Stomach (tissue), 8 donors: ENCODE measurements at regions not wholly inside any gene's neighbourhood (a gene's known extent, or its start where the extent isn't known, plus 50 kb on each side); places are given as distances from the start of the nearest gene placed in this dataset.

Source experiments
- DNase-seq, 2 donors: peaks; one replicate each; pipeline versions ENCODE4 v3.0.0 to v3.0.0-alpha.2; 2013 to 2019
- H3K27ac ChIP-seq, 5 donors: fragments of 200-600 bp in 4 of 5; sonication (generic) in 4 of 5; one replicate each; pipeline ENCODE4 v1.5.1; 2013 to 2019; ENCODE audit warnings: mild to moderate bottlenecking in 1 of 5, moderate library complexity in 1 of 5
- H3K27me3 ChIP-seq, 3 donors: fragments of 200-600 bp; sonication (generic); one replicate each; pipeline ENCODE4 v1.5.1; 2017 to 2019; ENCODE audit warnings: mixed run types in 1 of 3
- H3K36me3 ChIP-seq, 4 donors: fragments of 200-600 bp; sonication (generic); 1 replicate in 3 of 4; 2 replicates in 1 of 4; pipeline ENCODE4 v1.5.1; 2016 to 2019
- H3K4me1 ChIP-seq, 4 donors: fragments of 200-600 bp; sonication (generic); one replicate each; pipeline ENCODE4 v1.5.1; 2016 to 2019
- H3K4me3 ChIP-seq, 4 donors: fragments of 200-600 bp; sonication (generic) in 3 of 4; one replicate each; pipeline ENCODE4 v1.5.1; 2016 to 2019; ENCODE audit warnings: mild to moderate bottlenecking in 1 of 4
- H3K9me3 ChIP-seq, 4 donors: fragments of 200-600 bp; sonication (generic); one replicate each; pipeline ENCODE4 v1.5.1; 2016 to 2019
- CTCF ChIP-seq, 7 experiments: fragments of 450-650 bp in 4 of 7; fragments of 200-600 bp in 3 of 7; sonication (generic) in 3 of 7; IDR thresholded peaks; one replicate each; pipeline ENCODE4 v1.5.1; 2016 to 2019; ENCODE audit warnings: antibody characterized with exemption in 7 of 7, control low read depth in 2 of 7, mild to moderate bottlenecking in 1 of 7
- EP300 ChIP-seq: sonication (generic); formaldehyde crosslinking; IDR thresholded peaks from one replicate; pipeline ENCODE4 v1.6.1; 2017; ENCODE audit warnings: antibody characterized with exemption
- POLR2A ChIP-seq, 4 donors: fragments of 450-650 bp; IDR thresholded peaks; one replicate each; pipeline ENCODE4 v1.6.1; 2016; ENCODE audit warnings: antibody characterized with exemption in 4 of 4, control low read depth in 2 of 4, mild to moderate bottlenecking in 1 of 4, moderate library complexity in 1 of 4
- POLR2AphosphoS5 ChIP-seq, 3 donors: sonication (generic); formaldehyde crosslinking; IDR thresholded peaks; one replicate each; pipeline ENCODE4 v1.6.1; 2016; ENCODE audit warnings: antibody characterized with exemption in 3 of 3
- WGBS, 5 donors: extraction: QIAGEN DNeasy Blood & Tissue Kit in 3 of 5; methylation state at CpG; one replicate each; pipeline versions ENCODE4 v1.1.5 to v1.1.7; 2013 to 2018; 5-methylcytosine and 5-hydroxymethylcytosine counted together
- intact Hi-C: fragments of 100-400 bp; cut with DNase I; formaldehyde crosslinking; loops from one replicate; pipeline ENCODE4 v1.15.1; 2023; ENCODE audit warnings: low total_unique reads
- donor health status: healthy with polysubstance abuse.
- donor health status: Bipolar disorder and iron deficiency.
- donor health status: healthy.

DNA sequence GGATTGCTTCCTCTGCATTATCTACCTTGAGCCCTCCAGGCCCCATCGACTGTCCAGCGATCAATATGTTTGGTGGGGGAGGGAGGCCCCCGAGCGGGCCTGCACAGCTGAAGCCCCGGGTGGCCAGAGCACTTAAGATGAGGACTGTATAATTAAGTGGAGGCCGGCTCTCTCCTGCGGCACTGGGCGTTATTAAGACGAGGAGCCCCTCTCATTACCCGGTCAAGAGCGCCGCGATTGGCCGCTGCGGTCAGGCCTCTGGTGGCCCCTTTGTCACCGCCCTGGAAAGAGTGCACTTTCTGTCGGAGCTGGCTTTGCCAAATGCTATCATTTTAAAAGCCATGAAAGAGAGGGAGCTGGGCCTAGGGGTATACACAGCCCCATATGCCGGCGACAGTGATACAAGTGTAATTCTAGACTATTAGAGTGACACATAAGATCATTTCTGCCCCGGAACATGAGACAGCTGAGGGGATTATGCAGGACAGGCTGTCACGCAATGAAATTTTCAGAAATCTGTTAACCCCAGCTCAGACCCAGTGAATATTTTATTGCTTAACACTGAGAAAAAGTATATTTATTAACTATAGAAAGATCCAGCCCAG lies 106.3 kb upstream of the IRX1 start:
- TF ChIP-seq POLR2AphosphoS5 (IDR thresholded peaks at IDR 0.05) (no peak), EP300 (no peak), POLR2A (IDR thresholded peaks at IDR 0.05) (no peak)
- H3K27ac ChIP-seq = no peak overlapping the region
- 63 to 81% (median 79%) methylated on average over 21 of the region's 21 CpGs for WGBS, 5 donors

DNA sequence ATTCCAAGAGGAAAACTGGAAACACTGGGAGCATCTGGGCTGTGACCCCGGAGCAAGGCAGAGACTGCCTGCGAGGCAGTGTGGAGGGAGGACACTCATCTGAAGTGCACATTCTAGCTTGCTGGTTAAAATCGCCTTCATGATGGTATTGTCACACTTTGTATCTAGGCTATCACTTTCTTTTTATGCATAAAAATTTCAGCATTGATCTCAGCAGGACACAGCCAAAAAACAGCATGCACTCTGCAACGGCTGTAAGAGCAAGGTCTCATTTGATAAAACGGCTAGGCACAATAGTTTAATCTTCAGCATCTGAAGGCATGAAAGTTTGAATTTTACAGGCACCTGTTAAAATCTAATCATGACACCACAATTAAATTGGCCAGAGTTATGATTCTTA lies 110.8 kb upstream of the IRX1 start:
- Histone ChIP-seq H3K27me3 (peaks cover 0 to 3% (median 0%) of the 10 kb centered on the region in 3 donors), H3K4me3 (no peak overlapping the region), H3K27ac (no peak overlapping the region), H3K9me3 (peaks cover 0 to 10% (median 0%) of the 10 kb centered on the region in 4 donors), H3K36me3 (no peaks in the 10 kb centered on the region), H3K4me1 (no peaks in the 10 kb centered on the region)
- intact Hi-C loops = no loop called here
- WGBS, 5 donors = 67 to 82% (median 74%) methylated on average over 5 of the region's 5 CpGs
- no peak for DNase-seq
- no peak for TF ChIP-seq CTCF (IDR thresholded peaks at IDR 0.05)
- no peak for TF ChIP-seq EP300
- no peak for TF ChIP-seq POLR2AphosphoS5 (IDR thresholded peaks at IDR 0.05)
- TF ChIP-seq POLR2A (IDR thresholded peaks at IDR 0.05) = no peak

More for the DNA sequence above, 106.3 kb upstream of the IRX1 start:
- Histone ChIP-seq H3K27me3 (peaks cover 0 to 6% (median 0%) of the 10 kb centered on the region in 3 donors), H3K4me1 (no peaks in the 10 kb centered on the region), H3K4me3 (no peak overlapping the region), H3K36me3 (no peaks in the 10 kb centered on the region), H3K9me3 (peaks cover 0 to 6% (median 2%) of the 10 kb centered on the region in 4 donors)
- intact Hi-C loops = no loop called here
- DNase-seq = no peak

DNA sequence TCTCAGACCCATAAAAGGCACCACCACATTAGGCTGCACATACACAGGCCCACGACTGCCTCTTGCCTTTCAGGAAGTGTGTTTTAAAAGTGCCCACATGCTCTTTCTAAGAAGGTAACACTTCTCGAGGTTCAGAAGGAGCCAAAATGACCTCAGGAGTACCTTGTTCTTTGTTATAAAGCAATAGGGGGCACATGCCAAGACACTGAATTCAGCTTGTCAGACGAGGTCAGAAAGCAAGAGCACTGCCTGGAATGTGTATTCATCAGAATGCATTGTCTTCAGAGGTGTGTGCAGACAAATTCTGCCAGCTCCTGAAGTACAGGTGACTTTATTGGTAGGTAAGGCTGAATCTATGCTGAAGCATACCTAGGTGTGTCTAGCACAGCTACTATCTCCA lies 114.5 kb upstream of the IRX1 start:
- Histone ChIP-seq H3K9me3 (peaks cover 0 to 5% (median 0%) of the 10 kb centered on the region in 4 donors), H3K4me3 (no peak overlapping the region), H3K27me3 (no peaks in the 10 kb centered on the region), H3K4me1 (no peaks in the 10 kb centered on the region), H3K27ac (no peak overlapping the region), H3K36me3 (no peaks in the 10 kb centered on the region)
- WGBS, 5 donors = 28 to 46% (median 36%) methylated on average over 3 of the region's 3 CpGs
- intact Hi-C loops = no loop called here
- DNase-seq = no peak
- TF ChIP-seq POLR2A (IDR thresholded peaks at IDR 0.05) (no peak), POLR2AphosphoS5 (IDR thresholded peaks at IDR 0.05) (no peak), CTCF (IDR thresholded peaks at IDR 0.05) (no peak), EP300 (no peak)

DNA sequence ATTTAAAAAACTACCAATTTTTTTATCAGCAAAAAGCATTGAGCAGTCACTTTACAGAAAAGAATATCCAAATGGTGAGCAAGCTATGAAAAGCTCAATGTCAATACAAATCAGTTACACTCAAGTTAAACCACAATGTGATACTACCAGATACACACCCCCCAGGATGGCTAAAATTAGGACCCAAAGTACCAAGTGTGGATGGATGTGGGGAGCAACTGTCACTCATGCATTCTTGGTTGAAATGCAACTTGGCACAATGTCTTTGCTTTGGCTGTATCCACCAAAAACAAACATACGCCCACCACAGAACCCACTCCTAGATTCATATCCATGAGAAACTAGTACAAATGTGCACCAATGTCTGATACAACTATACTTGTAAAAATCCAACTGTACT lies 120.0 kb upstream of the IRX1 start:
- H3K36me3 ChIP-seq = no peaks in the 10 kb centered on the region
- 76 to 91% (median 88%) methylated on average over 1 of the region's 1 CpG for WGBS, 5 donors
- H3K27me3 ChIP-seq = no peaks in the 10 kb centered on the region
- H3K4me3 ChIP-seq = no peak overlapping the region
- H3K4me1 ChIP-seq = no peaks in the 10 kb centered on the region
- H3K27ac ChIP-seq = no peak overlapping the region
- H3K9me3 ChIP-seq = peaks cover 0 to 9% (median 3%) of the 10 kb centered on the region in 4 donors
- no peak for DNase-seq
- intact Hi-C loops = no loop called here
- TF ChIP-seq POLR2AphosphoS5 (IDR thresholded peaks at IDR 0.05) = no peak
- no peak for TF ChIP-seq POLR2A (IDR thresholded peaks at IDR 0.05)
- no peak for TF ChIP-seq CTCF (IDR thresholded peaks at IDR 0.05)
- no peak for TF ChIP-seq EP300

GRCh38 chr5:3466392-3466791 lies 129.2 kb upstream of the IRX1 start:
- intact Hi-C loops = no loop called here
- no peak overlapping the region for H3K27ac ChIP-seq
- DNase-seq = no peak
- no peaks in the 10 kb centered on the region for H3K27me3 ChIP-seq
- peaks cover 0 to 15% (median 9%) of the 10 kb centered on the region in 4 donors for H3K9me3 ChIP-seq
- TF ChIP-seq POLR2AphosphoS5 (IDR thresholded peaks at IDR 0.05) (no peak), POLR2A (IDR thresholded peaks at IDR 0.05) (no peak), CTCF (IDR thresholded peaks at IDR 0.05) (no peak), EP300 (no peak)
- no peak overlapping the region for H3K4me3 ChIP-seq
- no peaks in the 10 kb centered on the region for H3K4me1 ChIP-seq
- 73 to 90% (median 83%) methylated on average over 1 of the region's 1 CpG for WGBS, 5 donors
- H3K36me3 ChIP-seq = no peaks in the 10 kb centered on the region
